Natural killer cell (primary cell): ENCODE measurements at regions not wholly inside any gene's neighbourhood (a gene's known extent, or its start where the extent isn't known, plus 50 kb on each side); places are given as distances from the start of the nearest gene placed in this dataset.

Experiments used
- ATAC-seq, 3 donors: fragments of 150-1000 bp in 2 of 3; fragments of 200-7000 bp in 1 of 3; cut with Tn5 transposase; 1 replicate in 1 of 3; 2 replicates in 2 of 3; pipeline ENCODE4 v1.10.0; 2021; ENCODE audit warnings: mild to moderate bottlenecking in 2 of 3, moderate library complexity in 2 of 3
- DNase-seq, 2 donors: peaks; one replicate each; pipeline versions ENCODE4 v3.0.0 to v3.0.0-alpha.2; 2013 to 2021; ENCODE audit warnings: mixed read lengths in 1 of 2
- H3K27ac ChIP-seq: one replicate; pipeline ENCODE4 v1.5.1; 2013; ENCODE audit warnings: mild to moderate bottlenecking, low read length
- H3K27me3 ChIP-seq: one replicate; pipeline ENCODE4 v1.6.1; 2013; ENCODE audit warnings: low read length; ENCODE audit not compliant: control insufficient read depth, insufficient read depth
- H3K36me3 ChIP-seq: one replicate; pipeline ENCODE4 v1.6.1; 2013; ENCODE audit warnings: low read length; ENCODE audit not compliant: control insufficient read depth, insufficient read depth
- H3K4me1 ChIP-seq: one replicate; pipeline ENCODE4 v1.6.1; 2013; ENCODE audit warnings: low read length; ENCODE audit not compliant: control insufficient read depth, insufficient read depth
- H3K4me3 ChIP-seq: one replicate; pipeline ENCODE4 v1.5.1; 2013; ENCODE audit warnings: low read length
- H3K9me3 ChIP-seq: one replicate; pipeline ENCODE4 v1.6.1; 2013; ENCODE audit warnings: low read length; ENCODE audit not compliant: control insufficient read depth, insufficient read depth
- H3K27ac Mint-ChIP-seq, 2 donors: one replicate each; pipeline ENCODE4 v1.8.0; 2022; ENCODE audit warnings: mild to moderate bottlenecking in 2 of 2, mixed read lengths in 2 of 2, moderate library complexity in 1 of 2
- H3K27me3 Mint-ChIP-seq, 2 donors: one replicate each; pipeline ENCODE4 v1.8.0; 2022; ENCODE audit warnings: low read depth in 2 of 2, mixed read lengths in 2 of 2
- H3K36me3 Mint-ChIP-seq: one replicate; pipeline ENCODE4 v1.8.0; 2022; ENCODE audit warnings: mixed read lengths
- H3K4me1 Mint-ChIP-seq, 2 donors: one replicate each; pipeline ENCODE4 v1.8.0; 2022; ENCODE audit warnings: mixed read lengths in 2 of 2
- H3K4me3 Mint-ChIP-seq: one replicate; pipeline ENCODE4 v1.8.0; 2022; ENCODE audit warnings: mild to moderate bottlenecking, moderate library complexity, mixed read lengths
- H3K9me3 Mint-ChIP-seq, 2 donors: one replicate each; pipeline ENCODE4 v1.8.0; 2022; ENCODE audit warnings: mixed read lengths in 2 of 2
- CTCF ChIP-seq: fragments of 200-600 bp; IDR thresholded peaks from one replicate; pipeline ENCODE4 v1.8.0; 2022; ENCODE audit warnings: antibody characterized with exemption
- WGBS: methylation state at CpG from one replicate; pipeline ENCODE4 v1.1.7; 2013; ENCODE audit warnings: missing lambda C conversion rate; ENCODE audit not compliant: insufficient coverage; 5-methylcytosine and 5-hydroxymethylcytosine counted together
- intact Hi-C: fragments of 100-400 bp; cut with micrococcal nuclease; formaldehyde crosslinking; loops from one replicate; pipeline ENCODE4 v1.14.2; 2022

- Histone ChIP-seq H3K4me1 (no peaks in the 10 kb centered on the region), H3K36me3 (no peaks in the 10 kb centered on the region), H3K27me3 (no peaks in the 10 kb centered on the region), H3K27ac (no peak overlapping the region), H3K9me3 (no peaks in the 10 kb centered on the region), H3K4me3 (no peak overlapping the region)
- H3K36me3 Mint-ChIP-seq, result no peaks in the 10 kb centered on the region
- DNase-seq (no peak), ATAC-seq (no peak)
- H3K27ac Mint-ChIP-seq, result no peak overlapping the region
- no peaks in the 10 kb centered on the region for H3K4me1 Mint-ChIP-seq
- H3K27me3 Mint-ChIP-seq, result no peaks in the 10 kb centered on the region
- no peak overlapping the region for H3K4me3 Mint-ChIP-seq
- intact Hi-C loops, result no loop called here
- TF ChIP-seq CTCF, result no peak
- H3K9me3 Mint-ChIP-seq, result peaks cover 0 to 7% of the 10 kb centered on the region in 2 donors
- WGBS, result 84% methylated on average over 3 of the region's 3 CpGs
These were observed 677.0 kb downstream of the TAF11L14 start for GRCh38 chr5:18311266-18311665.

GRCh38 chr5:18312016-18312415 lies 677.8 kb downstream of the TAF11L14 start:
- no peak for TF ChIP-seq CTCF
- H3K9me3 ChIP-seq, result no peaks in the 10 kb centered on the region
- whole genome bisulfite sequencing, result 79% methylated on average over 1 of the region's 1 CpG

GRCh38 chr5:18314192-18314778 lies 680.0 kb downstream of the TAF11L14 start:
- H3K27ac ChIP-seq, result no peak overlapping the region
- no peaks in the 10 kb centered on the region for H3K36me3 ChIP-seq
- H3K4me1 Mint-ChIP-seq, result no peaks in the 10 kb centered on the region
- H3K27me3 ChIP-seq, result no peaks in the 10 kb centered on the region
- intact Hi-C loops, result no loop called here
- H3K4me1 ChIP-seq, result no peaks in the 10 kb centered on the region
- TF ChIP-seq CTCF, result peak; percentile 35
- H3K9me3 Mint-ChIP-seq, result peaks cover 2 to 4% of the 10 kb centered on the region in 2 donors
- DNase-seq, result peak in 1 of 2 donors; percentile 8
- no peak for ATAC-seq
- H3K27me3 Mint-ChIP-seq, result no peaks in the 10 kb centered on the region
- no peak overlapping the region for H3K4me3 ChIP-seq
- H3K36me3 Mint-ChIP-seq, result no peaks in the 10 kb centered on the region
- H3K4me3 Mint-ChIP-seq, result no peak overlapping the region
- H3K9me3 ChIP-seq, result no peaks in the 10 kb centered on the region
- no peak overlapping the region for H3K27ac Mint-ChIP-seq
- 40% methylated on average over 1 of the region's 6 CpGs for WGBS

More at GRCh38 chr5:18312016-18312415, 677.8 kb downstream of the TAF11L14 start:
- Mint-ChIP-seq H3K27ac (no peak overlapping the region), H3K9me3 (peaks cover 0 to 7% of the 10 kb centered on the region in 2 donors), H3K27me3 (no peaks in the 10 kb centered on the region), H3K4me1 (no peaks in the 10 kb centered on the region), H3K4me3 (no peak overlapping the region), H3K36me3 (no peaks in the 10 kb centered on the region)
- ATAC-seq (no peak), DNase-seq (no peak)
- Histone ChIP-seq H3K4me3 (no peak overlapping the region), H3K36me3 (no peaks in the 10 kb centered on the region), H3K4me1 (no peaks in the 10 kb centered on the region), H3K27ac (no peak overlapping the region), H3K27me3 (no peaks in the 10 kb centered on the region)
- intact Hi-C loops, result no loop called here
